OCI-LY1 (cell line): ENCODE measurements at regions not wholly inside any gene's neighbourhood (a gene's known extent, or its start where the extent isn't known, plus 50 kb on each side); places are given as distances from the start of the nearest gene placed in this dataset.

Experiments used
- CTCF ChIP-seq: fragments of 200-600 bp; sonication (generic), shearing (Covaris generic); IDR thresholded peaks from 2 replicates; pipeline ENCODE4 v1.5.1; 2017; ENCODE audit warnings: mild to moderate bottlenecking, antibody characterized with exemption, low read length, moderate library complexity, mixed read lengths
- EZH2 ChIP-seq: fragments of 200-600 bp; sonication (generic), shearing (Covaris generic); IDR thresholded peaks from 2 replicates; pipeline ENCODE4 v1.8.0; 2017; ENCODE audit warnings: borderline replicate concordance, mixed run types, mild to moderate bottlenecking, antibody characterized with exemption, low read length, moderate library complexity, mixed read lengths

- TF ChIP-seq CTCF, result no peak
- no peak for TF ChIP-seq EZH2
Measured at GRCh38 chr14:85817430-85817829, 287.5 kb downstream of the FLRT2 start.
